EH (cell line): ENCODE measurements at regions not wholly inside any gene's neighbourhood (a gene's known extent, or its start where the extent isn't known, plus 50 kb on each side); places are given as distances from the start of the nearest gene placed in this dataset.

ENCODE experiments used
- DNase-seq: peaks from one replicate; pipeline ENCODE4 v3.0.0-alpha.2; 2015; ENCODE audit warnings: low read depth

DNA sequence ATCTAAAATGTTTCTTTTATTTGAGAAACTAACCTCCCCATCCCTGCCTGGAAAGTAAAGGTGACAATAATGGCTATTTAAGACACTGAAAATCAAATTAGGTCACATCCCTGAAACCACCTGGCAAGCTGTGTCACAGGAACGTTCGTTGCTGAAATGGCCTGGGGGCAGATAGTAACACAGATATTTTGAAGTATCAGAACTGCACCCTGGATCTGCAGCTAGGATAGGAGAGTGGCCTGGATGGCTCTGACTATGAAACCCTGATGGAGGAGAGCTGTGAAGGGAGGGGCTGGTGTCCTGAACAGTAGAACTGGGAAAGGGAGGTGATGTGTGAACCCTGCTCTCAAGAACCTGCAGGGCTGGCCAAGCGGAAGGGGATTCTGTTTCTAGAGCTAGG lies 648.3 kb upstream of the CFAP20DC start:
- DNase-seq: no peak

DNA sequence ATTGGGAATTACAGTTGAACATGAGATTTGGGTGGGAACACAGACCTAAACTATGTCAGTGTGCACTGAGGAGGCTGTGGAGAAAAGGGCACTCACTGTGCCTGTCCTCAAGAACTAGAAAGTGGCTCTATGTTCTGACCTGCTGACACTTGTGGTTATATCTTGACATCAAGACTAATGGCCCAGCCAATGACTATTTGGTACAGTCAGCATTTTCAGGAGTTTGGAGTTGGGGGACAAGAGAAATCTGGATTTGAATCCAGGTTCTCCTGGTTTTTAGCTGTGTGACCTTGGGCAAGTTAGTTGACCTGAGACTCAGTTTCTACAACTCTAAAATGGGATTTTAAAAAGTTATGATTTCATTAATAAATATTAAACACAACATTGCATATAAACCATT lies 647.0 kb upstream of the CFAP20DC start:
- no peak for DNase-seq

DNA sequence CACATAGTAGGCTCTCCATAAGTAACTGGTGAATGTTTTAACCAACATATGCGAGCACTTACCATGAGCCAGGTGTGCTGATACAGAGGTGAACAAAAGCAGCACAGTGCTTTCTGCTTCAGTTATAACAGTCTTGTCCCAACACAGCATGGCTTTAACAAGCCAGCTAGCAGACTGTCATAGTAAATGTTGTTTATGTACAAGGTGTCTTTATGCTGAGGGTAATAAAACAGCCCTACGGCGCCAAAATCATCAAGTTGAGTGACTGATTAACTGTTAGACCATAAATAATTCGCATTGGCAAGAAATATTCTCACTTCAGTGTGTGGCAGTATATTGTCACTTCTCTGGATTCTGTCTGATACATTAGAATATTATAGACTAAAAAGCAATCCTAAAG lies 646.0 kb upstream of the CFAP20DC start:
- no peak for DNase-seq

DNA sequence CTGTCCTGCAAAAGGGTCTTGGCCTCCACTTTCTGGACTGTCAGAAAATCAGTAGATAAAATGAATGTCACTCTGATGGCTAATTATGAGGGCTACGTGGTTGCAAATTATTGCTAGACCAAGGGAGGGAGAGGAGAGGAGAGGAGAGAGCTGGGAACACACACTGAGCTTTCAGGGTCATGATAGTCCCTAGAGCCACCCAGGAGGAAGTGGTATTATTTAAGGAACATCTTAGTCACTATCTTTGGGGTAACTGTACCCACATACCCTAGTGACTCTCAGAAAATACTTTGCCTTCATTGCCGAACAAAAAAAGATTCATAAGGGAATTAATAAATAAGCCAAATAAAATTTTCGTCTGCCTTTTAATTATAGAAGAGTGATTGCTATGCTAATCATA lies 642.3 kb upstream of the CFAP20DC start:
- DNase-seq: no peak

DNA sequence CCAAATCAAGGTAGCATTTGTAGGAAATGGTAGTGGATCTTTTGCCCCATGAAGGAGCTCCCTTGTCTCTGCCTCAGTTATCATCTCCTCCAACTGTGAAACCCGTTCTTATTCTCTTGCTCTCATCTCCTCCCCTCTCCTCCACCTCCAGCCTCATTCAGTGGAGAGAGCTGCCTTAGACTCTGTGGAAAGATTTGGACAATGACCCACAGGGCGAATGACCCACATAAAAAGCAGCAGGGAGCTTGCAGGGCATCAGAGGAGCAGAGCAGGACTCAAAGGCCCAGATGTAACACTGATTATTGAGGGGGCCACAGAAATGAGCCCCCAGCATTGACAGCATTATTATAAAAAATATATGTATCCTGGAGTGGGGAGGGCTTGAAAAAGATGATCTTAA lies 641.1 kb upstream of the CFAP20DC start:
- no peak for DNase-seq

DNA sequence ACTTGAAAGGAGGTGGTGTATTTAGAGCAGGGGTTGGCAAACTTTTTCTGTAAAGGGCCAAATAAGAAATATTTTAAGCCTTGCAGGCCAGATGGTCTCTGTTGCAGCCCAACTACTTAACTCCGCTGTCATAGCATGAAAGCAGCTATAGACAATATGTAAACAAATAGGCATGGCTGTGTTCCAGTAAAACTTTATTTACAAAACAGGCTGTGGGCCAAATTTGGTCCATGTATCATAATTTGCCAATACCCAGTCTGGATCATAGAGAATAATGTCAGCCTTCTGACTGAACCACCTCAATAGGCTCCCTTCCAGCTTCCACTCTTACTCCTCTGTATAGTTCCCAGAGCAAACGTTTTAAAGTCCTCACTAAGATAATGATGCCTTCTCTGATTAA lies 638.8 kb upstream of the CFAP20DC start:
- no peak for DNase-seq

DNA sequence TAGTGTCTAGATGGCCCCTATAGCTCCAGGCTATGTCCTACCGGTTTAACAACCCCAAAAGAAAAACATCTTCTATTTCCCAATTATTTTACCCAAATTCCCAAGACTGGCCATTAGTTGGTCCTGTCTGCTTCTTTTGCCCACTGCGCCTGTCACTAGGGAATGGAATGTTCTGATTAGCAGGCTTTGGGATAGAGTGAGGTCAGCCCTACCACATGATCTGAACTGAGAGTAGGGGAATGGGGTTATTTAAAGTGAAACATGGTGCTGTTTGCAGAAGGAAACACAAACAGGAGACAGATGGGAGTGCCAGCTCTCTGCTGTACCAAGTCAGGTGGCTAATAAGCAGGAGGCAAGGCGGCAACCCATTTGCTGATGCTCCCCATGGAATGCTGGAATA lies 635.6 kb upstream of the CFAP20DC start:
- no peak for DNase-seq

DNA sequence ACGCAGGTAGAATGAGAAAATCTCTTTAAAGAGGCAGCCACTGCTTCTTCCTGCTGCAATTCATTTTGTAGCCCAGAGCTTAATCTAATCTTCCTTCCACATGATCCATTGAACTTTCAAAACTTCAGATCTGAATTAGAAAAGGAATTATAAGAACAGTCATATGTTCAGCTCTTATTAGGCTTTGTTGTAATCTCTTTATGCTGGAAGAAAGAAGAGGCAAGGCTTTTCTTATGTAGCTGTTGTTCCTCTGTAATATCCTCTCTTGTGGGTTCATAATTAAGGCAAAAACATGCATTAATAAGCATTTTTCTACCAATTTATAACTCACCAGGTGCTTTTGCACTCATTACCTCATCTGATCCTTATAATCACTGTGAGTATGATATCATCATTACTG lies 634.9 kb upstream of the CFAP20DC start:
- no peak for DNase-seq

DNA sequence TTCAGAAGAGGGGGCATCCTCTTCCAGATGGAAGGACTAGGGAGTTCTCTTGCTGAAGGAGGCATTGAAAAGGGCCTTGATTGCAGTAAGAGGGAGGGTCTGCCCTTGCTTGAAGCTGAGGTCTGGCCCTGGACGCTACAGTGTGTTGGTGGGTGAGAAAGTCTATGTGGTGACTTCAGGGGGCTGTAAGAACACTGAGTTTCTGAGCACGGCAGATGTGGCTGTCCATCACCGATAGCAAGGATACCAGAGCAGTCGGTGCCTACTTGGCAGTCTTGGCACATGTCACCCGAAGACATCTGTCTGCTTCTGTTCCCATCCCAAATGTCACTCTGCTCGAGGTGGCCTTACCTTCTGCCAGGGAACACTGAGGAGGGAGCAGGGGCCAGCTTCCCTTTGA lies 631.1 kb upstream of the CFAP20DC start:
- DNase-seq: no peak

DNA sequence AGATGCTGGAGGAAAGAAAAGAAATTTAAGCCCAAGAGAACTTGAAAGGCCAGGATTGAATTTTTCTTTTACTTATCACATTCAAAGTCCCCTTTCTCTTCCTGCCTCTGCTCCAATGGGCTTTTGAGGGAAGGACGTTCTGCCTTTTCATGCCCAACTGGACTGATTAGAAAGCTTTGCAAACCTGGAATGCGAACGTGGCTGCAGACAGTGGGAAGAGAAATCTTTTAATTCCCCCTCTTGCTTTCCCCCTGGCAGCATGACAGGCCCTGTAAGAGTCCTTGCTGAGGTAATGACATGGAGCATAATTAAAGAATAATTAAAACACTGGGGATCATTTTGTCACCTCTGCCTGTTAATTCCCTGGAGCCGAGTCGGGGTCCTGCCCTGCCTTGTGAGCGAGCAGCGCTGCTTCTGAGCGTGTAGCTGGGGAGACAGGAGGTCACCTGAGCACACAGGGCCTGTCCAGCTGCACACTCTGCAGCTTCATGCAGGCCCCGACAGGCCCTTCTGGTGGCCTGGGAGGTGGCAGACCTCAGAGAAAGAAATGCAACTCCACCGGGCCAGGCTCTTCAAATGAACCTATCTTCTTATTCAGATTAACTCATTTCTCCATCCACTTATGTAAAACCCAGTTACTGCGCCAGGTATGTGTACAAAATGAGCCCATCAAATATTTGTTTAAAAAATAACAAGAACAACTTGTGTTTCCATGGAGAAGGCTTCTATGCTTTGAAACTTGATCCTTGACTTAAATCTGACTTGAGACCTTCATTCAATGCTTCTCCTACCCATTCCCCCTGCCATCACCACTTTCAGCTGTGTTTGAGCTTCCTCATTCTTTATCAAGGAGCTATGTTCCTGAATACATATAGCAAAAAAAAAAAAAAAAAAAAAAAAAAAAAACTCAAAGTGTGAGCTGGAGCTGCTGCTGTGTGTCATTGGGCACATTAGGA lies 628.2 kb upstream of the CFAP20DC start:
- DNase-seq: no peak

DNA sequence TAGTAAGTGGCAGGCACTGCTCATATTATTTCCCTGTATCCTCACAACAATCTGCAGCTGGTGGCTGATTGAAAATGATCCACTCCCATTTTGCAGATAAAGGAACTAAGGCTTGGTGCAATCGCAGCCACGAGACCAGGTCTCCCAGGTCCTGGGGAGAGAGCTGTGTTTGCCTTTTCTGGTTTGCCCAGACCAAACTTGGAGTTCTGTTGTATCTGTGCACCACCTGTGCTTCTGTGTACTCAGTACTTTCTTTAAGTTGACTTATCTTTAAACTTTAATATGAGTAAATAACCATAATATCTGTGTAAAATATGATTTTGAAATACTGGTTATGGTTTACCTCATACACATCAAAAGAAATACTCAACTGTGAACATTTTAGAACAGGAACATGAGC lies 625.7 kb upstream of the CFAP20DC start:
- no peak for DNase-seq

DNA sequence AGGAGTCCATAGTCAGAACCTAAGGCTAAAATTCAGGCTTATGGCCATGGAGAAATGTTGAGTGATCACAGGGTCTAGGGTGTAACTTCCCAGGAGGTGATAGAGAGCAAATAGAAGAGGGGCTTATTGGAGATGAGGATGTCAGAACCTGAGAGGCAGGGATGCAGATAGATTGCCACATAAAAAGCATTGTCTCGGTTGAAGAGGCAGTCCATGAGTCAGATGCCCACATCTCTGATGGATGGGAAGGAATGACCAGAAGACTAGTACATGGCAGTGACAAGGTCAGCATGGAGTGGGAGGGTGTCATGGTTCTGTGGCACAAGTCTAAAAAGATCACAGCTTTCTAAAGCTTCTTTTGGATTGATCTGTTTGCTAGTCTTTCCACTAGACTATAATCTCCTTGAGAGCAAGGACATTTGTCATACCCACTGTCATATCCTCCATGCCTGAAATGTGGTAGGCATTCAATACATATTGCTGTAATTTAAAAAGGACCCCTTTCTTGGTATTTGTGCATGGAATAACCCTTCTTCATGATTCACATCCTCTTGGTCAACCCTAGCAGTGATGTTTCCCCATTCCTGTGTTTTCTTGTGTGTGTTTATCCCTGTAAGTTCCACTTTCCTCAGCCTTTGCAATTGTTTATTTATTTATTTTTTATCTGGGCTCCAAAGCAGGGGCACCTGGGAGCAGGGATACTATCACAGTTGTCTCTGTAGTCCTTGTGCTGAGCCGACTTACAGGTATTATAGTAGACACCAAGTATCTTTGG lies 613.4 kb upstream of the CFAP20DC start:
- DNase-seq: no peak

DNA sequence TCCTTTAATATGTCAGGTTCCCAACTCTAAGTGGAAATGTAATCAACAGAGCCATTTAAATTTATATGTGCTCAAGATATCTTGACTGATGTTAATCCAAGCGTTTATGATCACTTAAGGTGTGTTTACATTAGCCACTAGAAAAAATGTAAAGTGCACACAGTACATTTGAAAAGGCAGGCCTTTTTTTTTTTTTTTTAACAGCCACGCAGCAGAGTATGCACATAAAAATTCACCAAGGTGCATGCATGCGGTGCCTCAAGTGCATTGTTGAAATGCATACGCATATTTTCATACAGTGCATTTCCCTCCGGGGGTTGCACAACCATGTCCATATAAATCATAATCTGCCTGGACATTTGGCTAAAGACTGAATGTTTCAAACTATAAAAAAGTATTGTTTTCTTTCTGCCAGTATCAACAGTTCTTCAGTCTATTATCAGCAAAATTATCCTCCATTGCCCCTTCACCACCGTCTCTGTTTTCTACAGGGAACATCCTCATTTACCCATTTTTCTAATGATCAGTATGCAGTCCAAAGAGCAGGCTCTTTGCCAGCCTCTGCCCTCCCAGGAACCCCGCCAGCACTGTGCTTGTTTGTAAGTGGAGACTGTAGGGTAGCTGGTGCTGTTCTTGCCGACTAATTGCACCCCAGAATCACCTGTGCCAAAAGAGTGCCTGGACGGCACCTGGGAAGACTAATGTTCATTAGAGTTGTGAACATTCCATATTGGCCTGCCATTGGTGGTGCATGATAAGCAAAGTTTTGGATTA lies 611.2 kb upstream of the CFAP20DC start:
- DNase-seq: no peak

DNA sequence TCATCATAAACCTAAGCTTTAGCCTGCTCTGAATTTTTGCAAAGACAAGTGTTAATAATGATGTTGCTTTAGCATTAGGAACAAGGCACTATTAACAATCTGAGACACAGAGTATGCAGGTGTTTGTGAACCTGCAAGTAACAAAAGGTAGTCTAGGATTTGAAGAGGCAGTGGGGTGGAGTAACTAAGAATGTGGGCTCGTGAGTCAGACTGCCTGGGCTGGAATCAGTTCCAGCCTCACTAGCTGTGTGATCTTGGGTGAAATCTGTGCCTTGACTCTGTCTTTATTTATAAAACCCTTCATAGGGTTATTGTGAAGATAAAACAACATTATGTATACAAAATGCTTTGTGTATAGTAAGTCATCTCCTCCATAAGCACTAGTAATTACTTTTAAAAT lies 610.6 kb upstream of the CFAP20DC start:
- DNase-seq: no peak

DNA sequence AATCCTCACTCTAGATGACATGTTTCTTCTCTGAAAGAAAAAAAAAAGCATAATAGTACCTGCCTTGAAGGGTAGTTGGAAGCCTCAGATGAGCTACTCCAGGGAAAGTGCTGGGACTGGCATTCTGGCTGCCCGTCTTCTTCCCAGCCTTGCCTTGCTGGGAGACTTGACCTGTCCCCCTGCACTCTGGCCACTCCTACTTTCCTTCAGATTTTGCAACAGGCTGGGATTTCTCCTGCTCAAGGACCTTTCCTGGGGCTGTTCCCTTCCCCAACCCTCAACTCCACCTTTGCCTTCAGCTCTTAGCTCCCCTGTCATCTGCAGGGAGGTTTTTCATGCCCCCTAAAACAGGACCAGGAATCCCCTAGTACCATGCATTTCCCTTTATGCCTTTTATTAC lies 609.9 kb upstream of the CFAP20DC start:
- no peak for DNase-seq

DNA sequence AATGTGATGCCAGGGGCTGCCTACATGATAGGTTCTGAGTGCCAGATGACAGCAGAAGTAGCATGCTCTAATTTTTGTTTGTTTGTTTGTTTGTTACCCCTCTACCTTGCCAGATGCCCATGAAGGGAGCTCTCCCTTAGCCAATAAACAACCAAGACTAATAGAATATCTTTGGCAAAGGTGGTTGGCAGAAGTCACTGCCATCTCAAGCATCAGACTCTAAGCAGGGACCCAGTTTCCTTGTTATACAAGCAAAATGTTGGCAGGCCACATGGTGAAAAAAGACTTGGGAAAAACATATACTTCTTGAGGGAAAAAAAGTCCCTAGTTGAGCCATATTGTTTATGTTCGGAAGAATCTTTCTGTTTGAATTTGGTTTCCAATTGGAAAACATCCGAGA lies 609.0 kb upstream of the CFAP20DC start:
- DNase-seq: no peak

DNA sequence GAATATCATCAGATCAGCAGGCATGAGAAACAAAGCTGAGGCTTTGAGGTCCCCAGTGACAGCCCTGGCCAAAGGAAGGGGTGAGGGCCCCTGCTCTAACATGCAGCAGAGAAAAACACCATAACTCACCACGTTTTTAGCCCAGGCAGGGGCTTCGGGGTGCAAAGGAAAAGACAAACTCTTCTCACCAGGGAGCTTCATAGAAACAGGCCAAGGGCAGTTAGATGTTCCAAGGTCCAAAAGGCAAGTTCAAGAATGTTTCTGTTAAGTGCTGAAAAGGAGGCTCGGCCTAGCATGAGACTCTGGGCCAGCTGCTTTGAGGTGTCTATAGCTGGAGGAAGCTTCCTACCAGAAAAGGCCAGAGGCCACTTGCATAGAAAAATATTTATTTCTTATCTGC lies 608.4 kb upstream of the CFAP20DC start:
- no peak for DNase-seq

DNA sequence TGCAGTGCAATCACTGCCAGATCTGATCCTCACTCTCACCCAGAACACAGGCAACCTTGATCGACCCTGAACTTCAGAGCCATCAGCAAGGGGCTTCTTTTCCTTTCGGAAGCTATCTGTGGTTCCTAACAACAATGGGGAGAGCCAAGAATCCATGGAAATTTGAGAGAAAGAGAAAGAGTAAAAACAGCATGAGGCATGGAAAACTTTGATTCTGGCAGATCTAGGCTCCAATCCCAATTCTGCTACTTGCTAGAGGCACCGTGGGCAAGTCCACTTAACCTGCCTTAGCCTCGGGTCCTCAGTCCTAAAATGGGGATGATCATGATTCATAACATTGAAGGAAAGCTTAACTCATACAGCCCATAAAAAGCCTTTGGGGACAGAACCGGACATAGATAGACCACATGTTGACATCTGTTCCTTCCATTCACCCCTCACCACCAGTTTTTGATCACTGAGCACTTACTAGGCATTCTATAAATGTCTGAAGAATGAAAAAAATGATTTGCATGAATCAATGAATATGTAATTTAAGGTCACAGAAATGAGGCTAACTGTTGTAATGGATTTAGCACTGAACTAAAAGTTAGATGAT lies 605.7 kb upstream of the CFAP20DC start:
- DNase-seq: no peak

DNA sequence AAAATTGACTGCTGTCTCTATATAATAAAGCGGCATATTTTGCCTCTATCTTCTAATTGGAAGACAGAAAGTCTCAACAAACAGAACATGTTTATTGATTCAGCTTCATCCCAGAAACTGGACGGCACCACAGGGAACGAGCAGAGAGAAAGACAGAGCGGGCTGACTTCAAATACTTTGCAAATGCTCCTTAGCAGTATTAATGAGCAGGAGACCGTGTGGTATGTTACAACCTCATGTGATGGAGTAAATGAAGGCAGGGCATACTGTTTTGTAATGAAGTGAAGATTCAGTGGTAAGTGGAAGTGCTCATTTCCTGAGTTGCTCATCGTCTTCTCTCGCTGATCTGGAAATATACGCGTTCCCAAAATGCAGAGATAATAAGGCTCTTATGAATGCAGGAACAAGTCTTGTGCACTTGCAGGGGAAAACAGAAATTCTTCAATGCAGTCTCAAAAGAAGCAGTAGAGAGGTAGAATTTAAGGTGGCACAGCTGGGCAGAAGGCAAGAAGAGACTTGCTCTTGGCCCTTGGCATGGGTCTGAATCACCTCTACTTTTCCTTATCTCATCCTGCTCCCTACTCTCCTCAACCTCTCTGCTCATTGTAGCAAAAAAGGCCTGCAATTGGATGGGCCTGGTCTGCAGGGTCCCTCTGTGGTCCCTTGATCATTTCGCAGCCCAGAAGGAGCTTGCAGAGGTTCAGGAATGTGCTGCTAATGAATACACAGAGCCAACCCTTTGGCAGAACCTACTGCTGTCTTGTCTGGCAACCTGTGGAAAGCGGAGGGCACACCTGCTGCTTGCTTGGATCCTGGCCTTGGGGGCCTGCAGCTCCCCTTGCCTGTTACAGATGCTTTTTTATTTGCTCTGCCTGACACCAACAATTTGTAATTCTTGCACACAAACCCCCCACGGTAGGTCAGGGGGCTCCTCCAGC lies 604.9 kb upstream of the CFAP20DC start:
- DNase-seq: no peak

DNA sequence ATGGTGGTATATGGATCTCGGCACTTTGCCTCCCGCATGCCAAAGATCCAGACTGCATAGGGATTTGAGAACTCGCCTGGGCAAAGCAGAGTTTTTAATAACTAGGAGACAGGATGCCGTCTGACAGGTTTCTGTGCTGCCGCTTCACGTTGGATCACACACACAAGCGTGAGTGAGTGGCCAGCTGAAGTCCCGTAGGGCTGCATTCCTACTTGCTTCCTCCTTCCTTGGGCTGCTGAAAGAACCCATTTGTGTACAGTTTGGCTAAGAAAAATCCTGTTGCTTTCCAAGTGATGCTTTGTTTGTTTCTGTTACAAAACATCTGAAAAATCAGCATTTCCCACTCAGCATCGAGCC lies 604.3 kb upstream of the CFAP20DC start:
- DNase-seq: no peak
